IMR-90 (cell line): ENCODE measurements at regions not wholly inside any gene's neighbourhood (a gene's known extent, or its start where the extent isn't known, plus 50 kb on each side); places are given as distances from the start of the nearest gene placed in this dataset.

Experiments
- CEBPB ChIP-seq: IDR thresholded peaks from 2 replicates; pipeline ENCODE4 v1.6.1; 2012; ENCODE audit warnings: low read depth, low read length, improper control_type of control experiment
- CHD1 ChIP-seq: IDR thresholded peaks from 2 replicates; pipeline ENCODE4 v1.6.1; 2012; ENCODE audit warnings: low read depth, low read length, improper control_type of control experiment
- FOS ChIP-seq: fragments of 150-350 bp; IDR thresholded peaks from 2 replicates; pipeline ENCODE4 v1.6.1; 2016; ENCODE audit warnings: low read depth, low read length
- MXI1 ChIP-seq: IDR thresholded peaks from 2 replicates; pipeline ENCODE4 v1.6.1; 2012; ENCODE audit warnings: low read depth, mild to moderate bottlenecking, low read length, moderate library complexity, borderline replicate concordance
- POLR2A ChIP-seq: IDR thresholded peaks from 2 replicates; pipeline ENCODE4 v1.6.1; 2012; ENCODE audit warnings: mild to moderate bottlenecking, low read depth, low read length
- TF ChIP-seq, protein P1 (sequence below): conservative IDR thresholded peaks from 2 replicates; pipeline ENCODE4 v1.5.1; 2012; ENCODE audit warnings: mild to moderate bottlenecking, low read depth, low read length, improper control_type of control experiment
- TF ChIP-seq, protein P2 (sequence below): fragments of 150-350 bp; IDR thresholded peaks from 2 replicates; pipeline ENCODE4 v1.6.1; 2017; ENCODE audit warnings: mild to moderate bottlenecking, antibody characterized with exemption, low read length, low read depth
- TF ChIP-seq, protein P3 (sequence below): fragments of 150-350 bp; IDR thresholded peaks from 2 replicates; pipeline ENCODE4 v1.6.1; 2016; ENCODE audit warnings: low read depth, mild to moderate bottlenecking, low read length, moderate library complexity, borderline replicate concordance

DNA sequence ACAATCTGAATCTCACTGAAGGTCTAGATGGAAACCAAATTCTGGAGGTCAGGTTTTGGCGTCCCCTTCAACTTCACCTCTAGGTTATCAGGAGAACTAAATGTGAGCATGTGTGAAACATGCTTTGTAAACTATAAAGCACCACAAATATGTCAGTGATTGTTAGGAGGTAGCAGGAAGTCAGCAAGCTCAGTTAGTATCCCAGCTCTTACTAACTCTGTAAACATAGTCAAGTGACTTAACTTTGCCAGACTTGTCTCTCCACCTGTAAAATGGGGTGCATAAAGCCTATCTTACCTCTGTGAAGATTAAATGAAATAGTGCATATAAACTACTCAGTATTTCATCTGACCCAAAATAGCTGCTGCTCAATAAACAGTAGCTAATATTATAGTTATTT is 121.5 kb downstream of the INSIG2 start:
- no peak for TF ChIP-seq CEBPB
- TF ChIP-seq, protein P1, sequence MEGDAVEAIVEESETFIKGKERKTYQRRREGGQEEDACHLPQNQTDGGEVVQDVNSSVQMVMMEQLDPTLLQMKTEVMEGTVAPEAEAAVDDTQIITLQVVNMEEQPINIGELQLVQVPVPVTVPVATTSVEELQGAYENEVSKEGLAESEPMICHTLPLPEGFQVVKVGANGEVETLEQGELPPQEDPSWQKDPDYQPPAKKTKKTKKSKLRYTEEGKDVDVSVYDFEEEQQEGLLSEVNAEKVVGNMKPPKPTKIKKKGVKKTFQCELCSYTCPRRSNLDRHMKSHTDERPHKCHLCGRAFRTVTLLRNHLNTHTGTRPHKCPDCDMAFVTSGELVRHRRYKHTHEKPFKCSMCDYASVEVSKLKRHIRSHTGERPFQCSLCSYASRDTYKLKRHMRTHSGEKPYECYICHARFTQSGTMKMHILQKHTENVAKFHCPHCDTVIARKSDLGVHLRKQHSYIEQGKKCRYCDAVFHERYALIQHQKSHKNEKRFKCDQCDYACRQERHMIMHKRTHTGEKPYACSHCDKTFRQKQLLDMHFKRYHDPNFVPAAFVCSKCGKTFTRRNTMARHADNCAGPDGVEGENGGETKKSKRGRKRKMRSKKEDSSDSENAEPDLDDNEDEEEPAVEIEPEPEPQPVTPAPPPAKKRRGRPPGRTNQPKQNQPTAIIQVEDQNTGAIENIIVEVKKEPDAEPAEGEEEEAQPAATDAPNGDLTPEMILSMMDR: no peak
- TF ChIP-seq POLR2A: no peak
- no peak for TF ChIP-seq CHD1
- TF ChIP-seq MXI1: no peak
- TF ChIP-seq, protein P2, sequence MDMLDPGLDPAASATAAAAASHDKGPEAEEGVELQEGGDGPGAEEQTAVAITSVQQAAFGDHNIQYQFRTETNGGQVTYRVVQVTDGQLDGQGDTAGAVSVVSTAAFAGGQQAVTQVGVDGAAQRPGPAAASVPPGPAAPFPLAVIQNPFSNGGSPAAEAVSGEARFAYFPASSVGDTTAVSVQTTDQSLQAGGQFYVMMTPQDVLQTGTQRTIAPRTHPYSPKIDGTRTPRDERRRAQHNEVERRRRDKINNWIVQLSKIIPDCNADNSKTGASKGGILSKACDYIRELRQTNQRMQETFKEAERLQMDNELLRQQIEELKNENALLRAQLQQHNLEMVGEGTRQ: no peak
- TF ChIP-seq, protein P3, sequence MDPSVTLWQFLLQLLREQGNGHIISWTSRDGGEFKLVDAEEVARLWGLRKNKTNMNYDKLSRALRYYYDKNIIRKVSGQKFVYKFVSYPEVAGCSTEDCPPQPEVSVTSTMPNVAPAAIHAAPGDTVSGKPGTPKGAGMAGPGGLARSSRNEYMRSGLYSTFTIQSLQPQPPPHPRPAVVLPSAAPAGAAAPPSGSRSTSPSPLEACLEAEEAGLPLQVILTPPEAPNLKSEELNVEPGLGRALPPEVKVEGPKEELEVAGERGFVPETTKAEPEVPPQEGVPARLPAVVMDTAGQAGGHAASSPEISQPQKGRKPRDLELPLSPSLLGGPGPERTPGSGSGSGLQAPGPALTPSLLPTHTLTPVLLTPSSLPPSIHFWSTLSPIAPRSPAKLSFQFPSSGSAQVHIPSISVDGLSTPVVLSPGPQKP: no peak
- no peak for TF ChIP-seq FOS
